ENCODE measurements at regions not wholly inside any gene's neighbourhood (a gene's known extent, or its start where the extent isn't known, plus 50 kb on each side); places are given as distances from the start of the nearest gene placed in this dataset.

- WGBS (ENCODE audit: insufficient coverage): 80% methylated on average over 1 of the region's 1 CpG
- H3K4me3 Mint-ChIP-seq: no peak overlapping the region
- H3K27ac ChIP-seq (ENCODE audit: low read length): no peak overlapping the region
- no peaks in the 10 kb centered on the region for H3K36me3 Mint-ChIP-seq
- no peaks in the 10 kb centered on the region for H3K27me3 Mint-ChIP-seq (ENCODE audit: low read depth in 2 of 2)
- peaks cover 14 to 19% of the 10 kb centered on the region in 2 donors for H3K9me3 Mint-ChIP-seq
- no peak overlapping the region for H3K27ac Mint-ChIP-seq
- H3K27me3 ChIP-seq (ENCODE audit: control insufficient read depth, insufficient read depth, low read length): no peaks in the 10 kb centered on the region
- TF ChIP-seq CTCF (IDR thresholded peaks at IDR 0.05): no peak
- no peaks in the 10 kb centered on the region for H3K4me1 ChIP-seq (ENCODE audit: control insufficient read depth, insufficient read depth, low read length)
- no peaks in the 10 kb centered on the region for H3K36me3 ChIP-seq (ENCODE audit: control insufficient read depth, insufficient read depth, low read length)
- DNase-seq: no peak
- no peak for ATAC-seq
- intact Hi-C loops (cut with micrococcal nuclease): no loop called here
- H3K4me1 Mint-ChIP-seq: no peaks in the 10 kb centered on the region
- no peaks in the 10 kb centered on the region for H3K9me3 ChIP-seq (ENCODE audit: control insufficient read depth, insufficient read depth, low read length)
- H3K4me3 ChIP-seq (ENCODE audit: low read length): no peak overlapping the region
Measured at GRCh38 chr6:67497749-67498148, 1137.3 kb upstream of the ADGRB3 start.

- intact Hi-C loops (cut with micrococcal nuclease): no loop called here
- Mint-ChIP-seq H3K4me3 (no peak overlapping the region), H3K9me3 (peaks cover 18 to 20% of the 10 kb centered on the region in 2 donors), H3K27me3 (ENCODE audit: low read depth in 2 of 2) (no peaks in the 10 kb centered on the region), H3K4me1 (no peaks in the 10 kb centered on the region), H3K27ac (no peak overlapping the region), H3K36me3 (peaks cover 4% of the 10 kb centered on the region)
- ATAC-seq (no peak), DNase-seq (no peak)
- Histone ChIP-seq H3K27ac (ENCODE audit: low read length) (no peak overlapping the region), H3K4me1 (ENCODE audit: control insufficient read depth, insufficient read depth, low read length) (no peaks in the 10 kb centered on the region), H3K27me3 (ENCODE audit: control insufficient read depth, insufficient read depth, low read length) (no peaks in the 10 kb centered on the region), H3K36me3 (ENCODE audit: control insufficient read depth, insufficient read depth, low read length) (no peaks in the 10 kb centered on the region), H3K9me3 (ENCODE audit: control insufficient read depth, insufficient read depth, low read length) (no peaks in the 10 kb centered on the region), H3K4me3 (ENCODE audit: low read length) (no peak overlapping the region)
- no peak for TF ChIP-seq CTCF (IDR thresholded peaks at IDR 0.05)
- 73% methylated on average over 2 of the region's 3 CpGs for WGBS (ENCODE audit: insufficient coverage)
Measured at GRCh38 chr6:67496191-67496590, 1138.9 kb upstream of the ADGRB3 start.

GRCh38 chr6:67493682-67494081 is 1141.4 kb upstream of the ADGRB3 start:
- peaks cover 22 to 25% of the 10 kb centered on the region in 2 donors for H3K9me3 Mint-ChIP-seq
- H3K36me3 Mint-ChIP-seq: peaks cover 11% of the 10 kb centered on the region
- Histone ChIP-seq H3K4me1 (ENCODE audit: control insufficient read depth, insufficient read depth, low read length) (no peaks in the 10 kb centered on the region), H3K27ac (ENCODE audit: low read length) (no peak overlapping the region), H3K36me3 (ENCODE audit: control insufficient read depth, insufficient read depth, low read length) (no peaks in the 10 kb centered on the region), H3K27me3 (ENCODE audit: control insufficient read depth, insufficient read depth, low read length) (no peaks in the 10 kb centered on the region), H3K9me3 (ENCODE audit: control insufficient read depth, insufficient read depth, low read length) (no peaks in the 10 kb centered on the region), H3K4me3 (ENCODE audit: low read length) (no peak overlapping the region)
- no peak overlapping the region for H3K4me3 Mint-ChIP-seq
- H3K4me1 Mint-ChIP-seq: no peaks in the 10 kb centered on the region
- H3K27me3 Mint-ChIP-seq (ENCODE audit: low read depth in 2 of 2): no peaks in the 10 kb centered on the region
- no peak overlapping the region for H3K27ac Mint-ChIP-seq
- DNase-seq (no peak), ATAC-seq (no peak)
- no peak for TF ChIP-seq CTCF (IDR thresholded peaks at IDR 0.05)
- intact Hi-C loops (cut with micrococcal nuclease): no loop called here

- no peak overlapping the region for H3K4me3 ChIP-seq (ENCODE audit: low read length)
- intact Hi-C loops (cut with micrococcal nuclease): no loop called here
- no peak overlapping the region for H3K4me3 Mint-ChIP-seq
- no peaks in the 10 kb centered on the region for H3K27me3 ChIP-seq (ENCODE audit: control insufficient read depth, insufficient read depth, low read length)
- peaks cover 12 to 24% of the 10 kb centered on the region in 2 donors for H3K9me3 Mint-ChIP-seq
- DNase-seq (no peak), ATAC-seq (no peak)
- no peaks in the 10 kb centered on the region for H3K36me3 ChIP-seq (ENCODE audit: control insufficient read depth, insufficient read depth, low read length)
- no peaks in the 10 kb centered on the region for H3K27me3 Mint-ChIP-seq (ENCODE audit: low read depth in 2 of 2)
- 56% methylated on average over 1 of the region's 1 CpG for WGBS (ENCODE audit: insufficient coverage)
- TF ChIP-seq CTCF (IDR thresholded peaks at IDR 0.05): no peak
- no peak overlapping the region for H3K27ac Mint-ChIP-seq
- H3K36me3 Mint-ChIP-seq: no peaks in the 10 kb centered on the region
- no peaks in the 10 kb centered on the region for H3K4me1 Mint-ChIP-seq
- H3K4me1 ChIP-seq (ENCODE audit: control insufficient read depth, insufficient read depth, low read length): no peaks in the 10 kb centered on the region
- peaks cover 4% of the 10 kb centered on the region for H3K9me3 ChIP-seq (ENCODE audit: control insufficient read depth, insufficient read depth, low read length)
- no peak overlapping the region for H3K27ac ChIP-seq (ENCODE audit: low read length)
Measured at GRCh38 chr6:67475700-67476099, 1159.4 kb upstream of the ADGRB3 start.
